K562 (cell line): ENCODE measurements at regions not wholly inside any gene's neighbourhood (a gene's known extent, or its start where the extent isn't known, plus 50 kb on each side); places are given as distances from the start of the nearest gene placed in this dataset.
"Not testable (repeated sequence)": the region's sequence is repeated elsewhere in the genome, so short reads cannot be mapped to it uniquely, and the experiment has no call there.

ENCODE experiments used
- ATAC-seq: fragments of 200-7000 bp; cut with Tn5 transposase; 3 replicates; pipeline ENCODE4 v1.9.1; 2020; ENCODE audit warnings: moderate library complexity
- BruUV-seq: library from RNA; stranded (reverse); fragments of 400-500 nt; replicated peaks from 2 replicates; lab custom pipeline; 2021; lab: Mats Ljungman, UMichigan
- CTCF ChIA-PET: fragments of 300-600 bp; formaldehyde crosslinking; extraction: SDS; loops from one replicate; lab custom pipeline; 2021; ENCODE audit warnings: low intra/inter-chr PET ratio; lab: Yijun Ruan, JAX
- POLR2A ChIA-PET: fragments of 300-600, 350-650 bp; sonication (Branson Sonifier 250); formaldehyde crosslinking; extraction: SDS; loops from one replicate; lab custom pipeline; 2021; ENCODE audit warnings: antibody characterized with exemption, inconsistent platforms; lab: Yijun Ruan, JAX
- DNase-seq, 4 experiments: peaks; one replicate each; pipeline versions ENCODE4 v3.0.0 to v3.0.0-alpha.2; 2011 to 2018; ENCODE audit warnings: low spot score in 3 of 4, mixed read lengths in 3 of 4; ENCODE audit errors: extremely low read depth in 1 of 4
- FAIRE-seq: peaks from 2 replicates; lab custom pipeline; 2011; peaks lifted over from hg19 to GRCh38; lab: Jason Lieb, UNC
- H2AFZ ChIP-seq: 2 replicates; pipeline ENCODE4 v1.6.0; 2011; ENCODE audit warnings: low read depth, low read length, control low read depth, inconsistent platforms
- H3K27ac ChIP-seq: fragments of 200-600 bp; 3 replicates; pipeline ENCODE4 v1.8.0; 2011; ENCODE audit warnings: low read depth, mild to moderate bottlenecking, control low read depth, inconsistent platforms, low read length, moderate library complexity, mixed read lengths; ENCODE audit errors: extremely low read depth
- H3K27me3 ChIP-seq, 2 experiments: fragments of 300-600 bp in 1 of 2; 2 replicates in 1 of 2; 3 replicates in 1 of 2; pipeline versions ENCODE4 v1.6.0 to v1.8.0; 2011; ENCODE audit warnings: inconsistent platforms in 2 of 2, low read length in 2 of 2, mild to moderate bottlenecking in 1 of 2, mixed read lengths in 1 of 2, moderate library complexity in 1 of 2; ENCODE audit not compliant: control insufficient read depth in 2 of 2, insufficient read depth in 2 of 2
- H3K36me3 ChIP-seq: fragments of 300-600 bp; 3 replicates; pipeline ENCODE4 v1.8.0; 2011; ENCODE audit warnings: mild to moderate bottlenecking, low read length, inconsistent platforms; ENCODE audit not compliant: control insufficient read depth, insufficient read depth
- H3K4me1 ChIP-seq, 2 experiments: fragments of 200-600 bp in 1 of 2; replicated peaks in 1 of 2; 2 replicates in 1 of 2; 3 replicates in 1 of 2; pipeline versions ENCODE4 v1.5.1 to v1.8.0; 2011; ENCODE audit warnings: inconsistent platforms in 2 of 2, low read length in 2 of 2, mild to moderate bottlenecking in 1 of 2, mixed read lengths in 1 of 2, moderate library complexity in 1 of 2; ENCODE audit not compliant: control insufficient read depth in 2 of 2, insufficient read depth in 2 of 2
- H3K4me2 ChIP-seq: 2 replicates; pipeline ENCODE4 v1.6.1; 2011; ENCODE audit warnings: low read length, control low read depth, inconsistent platforms, mixed read lengths; ENCODE audit not compliant: insufficient read depth
- H3K4me3 ChIP-seq: fragments of 200-600 bp; sonication (generic), shearing (Covaris generic); 2 replicates; pipeline ENCODE4 v1.5.1; 2016; ENCODE audit warnings: control low read depth, inconsistent platforms
- H3K79me2 ChIP-seq: fragments of 200-600 bp; 3 replicates; pipeline ENCODE4 v1.8.0; 2011; ENCODE audit warnings: low read length, inconsistent platforms; ENCODE audit not compliant: control insufficient read depth, insufficient read depth
- H3K9ac ChIP-seq, 2 experiments: 2 replicates each; pipeline versions ENCODE4 v1.6.0 to v1.6.1; 2011; ENCODE audit warnings: low read depth in 2 of 2, low read length in 2 of 2, control low read depth in 1 of 2, inconsistent platforms in 1 of 2, mild to moderate bottlenecking in 1 of 2, mixed read lengths in 1 of 2; ENCODE audit not compliant: insufficient read depth in 1 of 2
- H3K9me1 ChIP-seq: one replicate; pipeline ENCODE4 v1.6.0; 2011; ENCODE audit warnings: inconsistent platforms, mild to moderate bottlenecking, low read length, moderate library complexity; ENCODE audit not compliant: control insufficient read depth, insufficient read depth
- H3K9me3 ChIP-seq: replicated peaks from 2 replicates; pipeline ENCODE4 v1.5.1; 2011; ENCODE audit warnings: low read depth, low read length, inconsistent platforms; ENCODE audit not compliant: control insufficient read depth, insufficient read depth
- H4K20me1 ChIP-seq: replicated peaks from 2 replicates; pipeline ENCODE4 v1.6.1; 2011; ENCODE audit warnings: low read length, inconsistent platforms, mixed read lengths; ENCODE audit not compliant: control insufficient read depth, insufficient read depth
- WGBS: fragments of 100-300 bp; shearing (Covaris generic); methylation state at CpG from one replicate; pipeline ENCODE4 v1.1.6; 2016; ENCODE audit warnings: low coverage, mixed read lengths; ENCODE audit not compliant: insufficient coverage; ENCODE audit errors: missing lambda C conversion rate; 5-methylcytosine and 5-hydroxymethylcytosine counted together
- in situ Hi-C: fragments of 300-500 bp; cut with MboI; formaldehyde crosslinking; loops from 4 replicates; pipeline ENCODE4 v1.15.0; 2018; ENCODE audit warnings: inconsistent platforms, mixed read lengths
- intact Hi-C: fragments of 100-400 bp; cut with micrococcal nuclease; formaldehyde crosslinking; loops from 2 replicates; pipeline ENCODE4 v1.14.2; 2022

DNA sequence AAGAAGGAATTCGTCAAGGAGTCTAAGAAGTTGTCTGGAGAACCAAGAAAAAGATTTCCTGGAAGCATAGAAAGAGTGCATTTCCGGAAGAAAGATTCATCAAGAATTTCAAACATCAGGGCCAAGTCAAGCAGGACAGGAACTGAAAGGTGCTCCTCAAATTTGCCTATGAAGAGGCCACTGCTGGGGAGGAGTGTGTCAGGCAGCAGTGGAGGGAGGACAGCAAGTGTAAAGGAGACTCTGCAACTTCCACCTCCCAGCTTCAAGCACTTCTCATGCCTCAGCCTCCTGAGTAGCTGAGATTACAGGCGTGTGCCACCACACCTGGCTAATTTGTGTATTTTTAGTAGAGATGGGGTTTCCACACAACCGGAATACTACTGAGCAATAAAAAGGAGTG lies 105.8 kb upstream of the PLEKHM1 start:
- POLR2A ChIA-PET, CTCF ChIA-PET, H3K4me2 ChIP-seq: not testable (repeated sequence)

DNA sequence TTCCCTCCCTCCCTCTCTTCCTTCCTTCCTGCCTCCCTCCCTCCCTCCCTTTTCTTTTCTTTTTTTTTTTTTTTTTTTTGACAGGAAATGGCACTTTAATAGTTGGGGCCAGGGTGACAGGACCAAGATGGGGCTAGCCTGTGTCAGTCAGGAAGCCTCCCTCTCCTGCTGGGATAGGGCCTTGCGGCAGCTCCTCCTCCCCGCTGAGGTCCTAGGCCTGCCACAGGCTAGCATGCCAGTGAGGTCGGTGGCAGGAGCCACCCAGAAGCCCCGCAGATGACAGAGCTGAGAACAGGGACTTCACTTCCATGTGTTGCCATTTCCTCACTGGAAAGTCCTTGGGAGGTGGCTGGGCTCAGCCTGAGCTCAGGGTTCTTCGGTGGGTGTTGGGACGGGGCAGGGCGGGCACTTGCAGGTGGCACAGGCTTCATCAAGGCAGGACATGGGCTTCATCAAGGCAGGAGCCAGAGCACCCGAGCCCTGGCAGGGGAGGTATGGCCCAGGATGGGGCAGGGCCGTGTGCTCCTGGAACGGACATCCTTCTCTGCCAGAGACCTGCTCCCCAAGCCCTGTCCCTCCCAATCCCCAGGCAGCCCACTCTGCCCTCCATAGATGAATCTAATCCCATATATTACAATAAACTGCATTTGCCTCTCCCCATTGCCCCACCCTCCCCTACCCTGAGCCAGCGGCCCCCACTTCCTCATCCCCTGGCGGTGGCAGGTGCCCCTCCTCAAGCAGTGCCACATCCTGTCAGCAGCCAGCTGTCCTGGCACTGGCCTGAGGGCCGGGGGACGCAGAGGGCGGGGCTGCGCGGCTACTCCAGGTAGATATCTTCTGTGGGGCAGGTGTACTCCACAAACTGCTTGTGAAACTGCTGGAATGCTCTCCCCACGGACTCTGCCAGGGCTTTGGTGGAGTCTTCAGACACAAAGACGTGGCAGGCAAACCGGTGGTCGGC lies 109.8 kb upstream of the PLEKHM1 start:
- H3K27ac ChIP-seq, H3K9ac ChIP-seq, H3K9me1 ChIP-seq, H3K27me3 ChIP-seq, H3K9me3 ChIP-seq, H3K4me3 ChIP-seq, POLR2A ChIA-PET, H3K79me2 ChIP-seq, H3K4me1 ChIP-seq, FAIRE-seq, H4K20me1 ChIP-seq, intact Hi-C loops, H3K4me2 ChIP-seq, H3K36me3 ChIP-seq, CTCF ChIA-PET, BruUV-seq, DNase-seq, H2AFZ ChIP-seq: not testable (repeated sequence)
- 39% methylated on average over 5 of the region's 21 CpGs for WGBS
- ATAC-seq, result peak; percentile 70
- in situ Hi-C loops, result loop anchor here (5.0 kb wide), 1 partner anchor 642 kb away; no protein-coding TSS in a partner anchor

More for the DNA sequence above, 105.8 kb upstream of the PLEKHM1 start:
- H3K9ac ChIP-seq, H3K9me1 ChIP-seq, H3K4me1 ChIP-seq, H3K27ac ChIP-seq, ATAC-seq, H3K27me3 ChIP-seq, FAIRE-seq, DNase-seq, BruUV-seq, H3K79me2 ChIP-seq, H4K20me1 ChIP-seq, intact Hi-C loops, H3K36me3 ChIP-seq, H3K9me3 ChIP-seq, H3K4me3 ChIP-seq, H2AFZ ChIP-seq: not testable (repeated sequence)
- in situ Hi-C loops, result loop anchor here (25.0 kb wide), 1 partner anchor 1216 kb away; the partner anchor contains the start of gene WNT3
- 0% methylated on average over 4 of the region's 4 CpGs for WGBS
